GM12891 (cell line): ENCODE measurements at regions not wholly inside any gene's neighbourhood (a gene's known extent, or its start where the extent isn't known, plus 50 kb on each side); places are given as distances from the start of the nearest gene placed in this dataset.

Experiments
- POLR2A ChIP-seq: IDR thresholded peaks from 2 replicates; pipeline ENCODE4 v1.6.1; 2011; ENCODE audit warnings: low read depth, low read length, control low read depth
- POLR2AphosphoS5 ChIP-seq: IDR thresholded peaks from 2 replicates; pipeline ENCODE4 v1.6.1; 2011; ENCODE audit warnings: low read depth, low read length, control low read depth
- TAF1 ChIP-seq: IDR thresholded peaks from 2 replicates; pipeline ENCODE4 v1.6.1; 2011; ENCODE audit warnings: low read depth, low read length, control low read depth

- TF ChIP-seq POLR2A (no peak), POLR2AphosphoS5 (no peak), TAF1 (no peak)
Observed at GRCh38 chr12:123100882-123101281, 50.0 kb downstream of the PITPNM2 start.
